B cell (primary cell): ENCODE measurements at regions not wholly inside any gene's neighbourhood (a gene's known extent, or its start where the extent isn't known, plus 50 kb on each side); places are given as distances from the start of the nearest gene placed in this dataset.

Source experiments
- CTCF ChIP-seq: fragments of 200-600 bp; IDR thresholded peaks from one replicate; pipeline ENCODE4 v1.8.0; 2022; ENCODE audit warnings: antibody characterized with exemption, mild to moderate bottlenecking
- EZH2 ChIP-seq: IDR thresholded peaks from 2 replicates; pipeline ENCODE4 v1.6.1; 2012; ENCODE audit warnings: borderline replicate concordance, low read depth, mild to moderate bottlenecking, moderate library complexity, low read length; ENCODE audit not compliant: insufficient read depth, poor library complexity, severe bottlenecking

- TF ChIP-seq CTCF (no peak), EZH2 (no peak)
These were observed 1326.3 kb upstream of the CDH6 start for GRCh38 chr5:29867155-29867554.
